ENCODE measurements at regions not wholly inside any gene's neighbourhood (a gene's known extent, or its start where the extent isn't known, plus 50 kb on each side); places are given as distances from the start of the nearest gene placed in this dataset.

- DNase-seq (ENCODE audit: low read depth in 2 of 2) = no peak
Observed at GRCh38 chr6:145055567-145055966, 679.8 kb downstream of the EPM2A start.

- no peak for DNase-seq (ENCODE audit: low read depth in 2 of 2)
Observed at GRCh38 chr6:145060714-145061113, 674.6 kb downstream of the EPM2A start.

GRCh38 chr6:145063091-145063490 is 672.2 kb downstream of the EPM2A start:
- DNase-seq (ENCODE audit: low read depth in 2 of 2) = no peak

- no peak for DNase-seq (ENCODE audit: low read depth in 2 of 2)
Observed at GRCh38 chr6:145067430-145067829, 667.9 kb downstream of the EPM2A start.

GRCh38 chr6:145068577-145068976 is 666.7 kb downstream of the EPM2A start:
- DNase-seq (ENCODE audit: low read depth in 2 of 2) = no peak

GRCh38 chr6:145069966-145070365 is 665.4 kb downstream of the EPM2A start:
- no peak for DNase-seq (ENCODE audit: low read depth in 2 of 2)

GRCh38 chr6:145070791-145071190 is 664.5 kb downstream of the EPM2A start:
- no peak for DNase-seq (ENCODE audit: low read depth in 2 of 2)

GRCh38 chr6:145071836-145072235 is 663.5 kb downstream of the EPM2A start:
- no peak for DNase-seq (ENCODE audit: low read depth in 2 of 2)

GRCh38 chr6:145073811-145074210 is 661.5 kb downstream of the EPM2A start:
- no peak for DNase-seq (ENCODE audit: low read depth in 2 of 2)

GRCh38 chr6:145074805-145075204 is 660.5 kb downstream of the EPM2A start:
- DNase-seq (ENCODE audit: low read depth in 2 of 2) = no peak

GRCh38 chr6:145075425-145075824 is 659.9 kb downstream of the EPM2A start:
- no peak for DNase-seq (ENCODE audit: low read depth in 2 of 2)

GRCh38 chr6:145076115-145076841 is 659.0 kb downstream of the EPM2A start:
- no peak for DNase-seq (ENCODE audit: low read depth in 2 of 2)

- no peak for DNase-seq (ENCODE audit: low read depth in 2 of 2)
Observed at GRCh38 chr6:145077382-145077781, 657.9 kb downstream of the EPM2A start.

GRCh38 chr6:145080651-145081050 is 654.7 kb downstream of the EPM2A start:
- DNase-seq (ENCODE audit: low read depth in 2 of 2) = no peak

- no peak for DNase-seq (ENCODE audit: low read depth in 2 of 2)
Observed at GRCh38 chr6:145081677-145082076, 653.6 kb downstream of the EPM2A start.

GRCh38 chr6:145082359-145082758 is 653.0 kb downstream of the EPM2A start:
- DNase-seq (ENCODE audit: low read depth in 2 of 2) = no peak

- DNase-seq (ENCODE audit: low read depth in 2 of 2) = no peak
Observed at GRCh38 chr6:145086197-145086596, 649.1 kb downstream of the EPM2A start.

GRCh38 chr6:145087034-145087433 is 648.3 kb downstream of the EPM2A start:
- no peak for DNase-seq (ENCODE audit: low read depth in 2 of 2)

- DNase-seq (ENCODE audit: low read depth in 2 of 2) = no peak
Observed at GRCh38 chr6:145090801-145091585, 644.3 kb downstream of the EPM2A start.

GRCh38 chr6:145091586-145092142 is 643.7 kb downstream of the EPM2A start:
- DNase-seq (ENCODE audit: low read depth in 2 of 2) = no peak

- no peak for DNase-seq (ENCODE audit: low read depth in 2 of 2)
Observed at GRCh38 chr6:145092554-145092953, 642.8 kb downstream of the EPM2A start.

- DNase-seq (ENCODE audit: low read depth in 2 of 2) = no peak
Observed at GRCh38 chr6:145093226-145093625, 642.1 kb downstream of the EPM2A start.

GRCh38 chr6:145096846-145097245 is 638.5 kb downstream of the EPM2A start:
- DNase-seq (ENCODE audit: low read depth in 2 of 2) = no peak

Data from stimulated activated CD4-positive, alpha-beta T cell treated with anti-CD3 and anti-CD28 coated beads, Interleukin-1b, Interleukin-23, amount 100 ng/mL, for 1 hour (primary cell).